HCT116 (cell line): ENCODE measurements at regions not wholly inside any gene's neighbourhood (a gene's known extent, or its start where the extent isn't known, plus 50 kb on each side); places are given as distances from the start of the nearest gene placed in this dataset.

Experiments
- CEBPB ChIP-seq: IDR thresholded peaks from 2 replicates; pipeline ENCODE4 v1.6.1; 2012; ENCODE audit warnings: low read depth
- EGR1 ChIP-seq: IDR thresholded peaks from 2 replicates; pipeline ENCODE4 v1.6.1; 2012; ENCODE audit warnings: low read depth
- ELF1 ChIP-seq: IDR thresholded peaks from 2 replicates; pipeline ENCODE4 v1.6.1; 2012; ENCODE audit warnings: low read depth, borderline replicate concordance
- EZH2 ChIP-seq: fragments of 200-600 bp; sonication (generic); IDR thresholded peaks from 2 replicates; pipeline ENCODE4 v1.6.1; 2017; ENCODE audit warnings: antibody characterized with exemption, mixed run types
- EZH2phosphoT487 ChIP-seq: fragments of 200-600 bp; IDR thresholded peaks from 2 replicates; pipeline ENCODE4 v1.6.1; 2018; ENCODE audit warnings: antibody characterized with exemption, borderline replicate concordance
- POLR2A ChIP-seq: IDR thresholded peaks from 2 replicates; pipeline ENCODE4 v1.7.0; 2011; ENCODE audit warnings: borderline replicate concordance; ENCODE audit not compliant: insufficient read depth, insufficient read length; ENCODE audit errors: extremely low read depth
- POLR2AphosphoS5 ChIP-seq: IDR thresholded peaks from 2 replicates; pipeline ENCODE4 v1.6.1; 2011; ENCODE audit warnings: mild to moderate bottlenecking, low read depth, low read length, moderate library complexity
- RAD21 ChIP-seq: IDR thresholded peaks from 2 replicates; pipeline ENCODE4 v1.6.1; 2012; ENCODE audit warnings: low read depth, mild to moderate bottlenecking
- TCF7L2 ChIP-seq: IDR thresholded peaks from 2 replicates; pipeline ENCODE4 v1.7.0; 2011; ENCODE audit warnings: borderline replicate concordance, inconsistent platforms; ENCODE audit not compliant: insufficient read depth, insufficient read length; ENCODE audit errors: extremely low read depth
- YY1 ChIP-seq: IDR thresholded peaks from 2 replicates; pipeline ENCODE4 v1.6.1; 2011; ENCODE audit warnings: low read length, low read depth, moderate library complexity, mild to moderate bottlenecking; ENCODE audit not compliant: insufficient replicate concordance; ENCODE audit errors: extremely low read depth
- ZNF274 ChIP-seq: fragments of 200-500 bp; sonication (Bioruptor generic); IDR thresholded peaks from 2 replicates; pipeline ENCODE4 v1.6.1; 2014; ENCODE audit warnings: mild to moderate bottlenecking, low read depth, low read length, inconsistent platforms
- TF ChIP-seq, protein P1 (sequence below), 3 experiments: fragments of 200-600 bp in 1 of 3; sonication (generic) in 1 of 3; IDR thresholded peaks in 2 of 3; conservative IDR thresholded peaks in 1 of 3; 2 replicates each; pipeline ENCODE4 v1.5.1; 2012 to 2017; ENCODE audit warnings: low read depth in 2 of 3, low read length in 2 of 3, antibody characterized with exemption in 1 of 3, borderline replicate concordance in 1 of 3, control low read depth in 1 of 3, mild to moderate bottlenecking in 1 of 3, mixed read lengths in 1 of 3, mixed run types in 1 of 3, moderate library complexity in 1 of 3; ENCODE audit not compliant: insufficient read depth in 1 of 3
- TF ChIP-seq, protein P2 (sequence below): IDR thresholded peaks from 2 replicates; pipeline ENCODE4 v1.6.1; 2012

- TF ChIP-seq EGR1 (no peak), YY1 (no peak), POLR2AphosphoS5 (no peak), RAD21 (no peak), POLR2A (no peak), ELF1 (no peak), EZH2 (no peak), ZNF274 (no peak), TCF7L2 (no peak), EZH2phosphoT487 (no peak), CEBPB (no peak)
- TF ChIP-seq, protein P1, sequence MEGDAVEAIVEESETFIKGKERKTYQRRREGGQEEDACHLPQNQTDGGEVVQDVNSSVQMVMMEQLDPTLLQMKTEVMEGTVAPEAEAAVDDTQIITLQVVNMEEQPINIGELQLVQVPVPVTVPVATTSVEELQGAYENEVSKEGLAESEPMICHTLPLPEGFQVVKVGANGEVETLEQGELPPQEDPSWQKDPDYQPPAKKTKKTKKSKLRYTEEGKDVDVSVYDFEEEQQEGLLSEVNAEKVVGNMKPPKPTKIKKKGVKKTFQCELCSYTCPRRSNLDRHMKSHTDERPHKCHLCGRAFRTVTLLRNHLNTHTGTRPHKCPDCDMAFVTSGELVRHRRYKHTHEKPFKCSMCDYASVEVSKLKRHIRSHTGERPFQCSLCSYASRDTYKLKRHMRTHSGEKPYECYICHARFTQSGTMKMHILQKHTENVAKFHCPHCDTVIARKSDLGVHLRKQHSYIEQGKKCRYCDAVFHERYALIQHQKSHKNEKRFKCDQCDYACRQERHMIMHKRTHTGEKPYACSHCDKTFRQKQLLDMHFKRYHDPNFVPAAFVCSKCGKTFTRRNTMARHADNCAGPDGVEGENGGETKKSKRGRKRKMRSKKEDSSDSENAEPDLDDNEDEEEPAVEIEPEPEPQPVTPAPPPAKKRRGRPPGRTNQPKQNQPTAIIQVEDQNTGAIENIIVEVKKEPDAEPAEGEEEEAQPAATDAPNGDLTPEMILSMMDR (IDR thresholded peaks at IDR 0.05 in 2 of 3, conservative IDR thresholded peaks at IDR 0.05 in 1 of 3; ENCODE audit: borderline replicate concordance in 1 of 3, insufficient read depth in 1 of 3, low read depth in 2 of 3, low read length in 2 of 3), result no peak
- TF ChIP-seq, protein P2, sequence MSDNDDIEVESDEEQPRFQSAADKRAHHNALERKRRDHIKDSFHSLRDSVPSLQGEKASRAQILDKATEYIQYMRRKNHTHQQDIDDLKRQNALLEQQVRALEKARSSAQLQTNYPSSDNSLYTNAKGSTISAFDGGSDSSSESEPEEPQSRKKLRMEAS, result no peak
These were observed 110.7 kb upstream of the ZRANB2 start for GRCh38 chr1:71191520-71191919.
